ENCODE measurements at regions not wholly inside any gene's neighbourhood (a gene's known extent, or its start where the extent isn't known, plus 50 kb on each side); places are given as distances from the start of the nearest gene placed in this dataset.

GRCh38 chr10:4533621-4534020 is 292.4 kb upstream of the AKR1E2 start:
- TF ChIP-seq POLR2AphosphoS5 (IDR thresholded peaks at IDR 0.05; ENCODE audit: low read depth, low read length) (no peak), POLR2A (IDR thresholded peaks at IDR 0.05; ENCODE audit: low read depth, low read length) (no peak), TAF1 (IDR thresholded peaks at IDR 0.05; ENCODE audit: borderline replicate concordance, low read depth, low read length) (no peak)

Measured in GM12892 (cell line).